Esophagus squamous epithelium (tissue), 5 donors: ENCODE measurements at regions not wholly inside any gene's neighbourhood (a gene's known extent, or its start where the extent isn't known, plus 50 kb on each side); places are given as distances from the start of the nearest gene placed in this dataset.
"Not testable (repeated sequence)": the region's sequence is repeated elsewhere in the genome, so short reads cannot be mapped to it uniquely, and the experiment has no call there.

ENCODE experiments used
- DNase-seq: peaks from one replicate; lab custom pipeline; 2025; lab: John Stamatoyannopoulos, UW
- H3K27ac ChIP-seq, 4 donors: fragments of 200-600 bp; sonication (generic); one replicate each; pipeline ENCODE4 v1.5.1; 2016 to 2019; ENCODE audit warnings: mild to moderate bottlenecking in 1 of 4
- H3K27me3 ChIP-seq, 4 donors: fragments of 200-600 bp; sonication (generic); 1 replicate in 3 of 4; 2 replicates in 1 of 4; pipeline versions ENCODE4 v1.5.1 to v1.6.0; 2017 to 2021; ENCODE audit warnings: antibody characterized with exemption in 1 of 4
- H3K36me3 ChIP-seq, 3 donors: fragments of 200-600 bp; sonication (generic); one replicate each; pipeline ENCODE4 v1.5.1; 2016 to 2019
- H3K4me1 ChIP-seq, 3 donors: fragments of 200-600 bp; sonication (generic); one replicate each; pipeline ENCODE4 v1.5.1; 2017 to 2019
- H3K4me3 ChIP-seq, 4 donors: fragments of 200-600 bp; sonication (generic); 1 replicate in 3 of 4; 2 replicates in 1 of 4; pipeline ENCODE4 v1.5.1; 2016 to 2019; ENCODE audit warnings: mild to moderate bottlenecking in 2 of 4, moderate library complexity in 1 of 4
- H3K9me3 ChIP-seq, 3 donors: fragments of 200-600 bp; sonication (generic); one replicate each; pipeline ENCODE4 v1.5.1; 2016 to 2019
- CTCF ChIP-seq, 6 experiments: fragments of 450-650 bp in 4 of 6; fragments of 200-600 bp in 2 of 6; sonication (generic) in 2 of 6; IDR thresholded peaks; one replicate each; pipeline ENCODE4 v1.5.1; 2016 to 2019; ENCODE audit warnings: antibody characterized with exemption in 6 of 6, mild to moderate bottlenecking in 4 of 6, moderate library complexity in 4 of 6
- POLR2A ChIP-seq, 4 donors: fragments of 450-650 bp; IDR thresholded peaks; one replicate each; pipeline ENCODE4 v1.6.1; 2017; ENCODE audit warnings: antibody characterized with exemption in 4 of 4, mild to moderate bottlenecking in 4 of 4, moderate library complexity in 3 of 4
- WGBS, 2 donors: methylation state at CpG; one replicate each; pipeline ENCODE4 v1.1.5; 2018; 5-methylcytosine and 5-hydroxymethylcytosine counted together
- intact Hi-C: fragments of 100-400 bp; cut with DNase I; formaldehyde crosslinking; loops from one replicate; pipeline ENCODE4 v1.15.0; 2022
- donor health status: DM: yes; HTN: yes; CAD: no.

- WGBS, 2 donors = 59 to 61% methylated on average over 9 of the region's 9 CpGs
- Histone ChIP-seq H3K27ac (no peak overlapping the region), H3K27me3 (no peaks in the 10 kb centered on the region), H3K36me3 (no peaks in the 10 kb centered on the region), H3K4me1 (no peaks in the 10 kb centered on the region), H3K9me3 (peaks cover 0 to 4% (median 0%) of the 10 kb centered on the region in 3 donors), H3K4me3 (no peak overlapping the region)
- no peak for DNase-seq
- TF ChIP-seq CTCF (IDR thresholded peaks at IDR 0.05) = no peak
- no peak for TF ChIP-seq POLR2A (IDR thresholded peaks at IDR 0.05)
- intact Hi-C loops = no loop called here
Measured at GRCh38 chr3:87674397-87675161, 384.2 kb downstream of the CGGBP1 start.

GRCh38 chr3:87673132-87673531, 385.7 kb downstream of the CGGBP1 start:
- Histone ChIP-seq H3K9me3 (no peaks in the 10 kb centered on the region), H3K27me3 (no peaks in the 10 kb centered on the region), H3K4me1 (no peaks in the 10 kb centered on the region), H3K4me3 (no peak overlapping the region), H3K27ac (no peak overlapping the region), H3K36me3 (no peaks in the 10 kb centered on the region)
- intact Hi-C loops = no loop called here
- WGBS, 2 donors = 74 to 79% methylated on average over 4 of the region's 4 CpGs
- TF ChIP-seq POLR2A (IDR thresholded peaks at IDR 0.05) = no peak
- TF ChIP-seq CTCF (IDR thresholded peaks at IDR 0.05) = no peak
- DNase-seq = no peak

GRCh38 chr3:87654184-87654583, 377.8 kb upstream of the POU1F1 start:
- H3K36me3 ChIP-seq = no peaks in the 10 kb centered on the region
- TF ChIP-seq POLR2A (IDR thresholded peaks at IDR 0.05) = no peak
- no peak for TF ChIP-seq CTCF (IDR thresholded peaks at IDR 0.05)
- WGBS, 2 donors = 83 to 100% methylated on average over 2 of the region's 2 CpGs
- H3K4me3 ChIP-seq = no peak overlapping the region
- H3K27me3 ChIP-seq = no peaks in the 10 kb centered on the region
- no peak overlapping the region for H3K27ac ChIP-seq
- no peaks in the 10 kb centered on the region for H3K4me1 ChIP-seq
- intact Hi-C loops = no loop called here
- no peak for DNase-seq
- H3K9me3 ChIP-seq = peaks cover 0 to 4% (median 0%) of the 10 kb centered on the region in 3 donors

GRCh38 chr3:87653138-87653537, 376.8 kb upstream of the POU1F1 start:
- H3K27me3 ChIP-seq, H3K4me3 ChIP-seq, H3K9me3 ChIP-seq, DNase-seq, H3K36me3 ChIP-seq, H3K27ac ChIP-seq, intact Hi-C loops, H3K4me1 ChIP-seq: not testable (repeated sequence)
- WGBS, 2 donors = 20% methylated on average over 1 of the region's 3 CpGs; no CpG with 5 or more reads in 1 of the 2 donors

- intact Hi-C loops = no loop called here
- no peaks in the 10 kb centered on the region for H3K36me3 ChIP-seq
- H3K9me3 ChIP-seq = no peaks in the 10 kb centered on the region
- whole genome bisulfite sequencing, 2 donors = 47 to 55% methylated on average over 1 of the region's 1 CpG
- DNase-seq = no peak
- no peak overlapping the region for H3K27ac ChIP-seq
- H3K4me1 ChIP-seq = no peaks in the 10 kb centered on the region
- no peak overlapping the region for H3K4me3 ChIP-seq
- no peaks in the 10 kb centered on the region for H3K27me3 ChIP-seq
- TF ChIP-seq CTCF (IDR thresholded peaks at IDR 0.05) (no peak), POLR2A (IDR thresholded peaks at IDR 0.05) (no peak)
Measured at GRCh38 chr3:87634426-87634825, 358.0 kb upstream of the POU1F1 start.
